DOHH2 (cell line): ENCODE measurements at regions not wholly inside any gene's neighbourhood (a gene's known extent, or its start where the extent isn't known, plus 50 kb on each side); places are given as distances from the start of the nearest gene placed in this dataset.

Source experiments
- H3F3A ChIP-seq: fragments of 200-600 bp; sonication (generic), shearing (Covaris generic); 2 replicates; pipeline ENCODE4 v1.6.0; 2016; ENCODE audit warnings: antibody characterized with exemption, mild to moderate bottlenecking; ENCODE audit not compliant: control insufficient read depth, insufficient read depth
- H3K27ac ChIP-seq: fragments of 200-600 bp; sonication (generic); 2 replicates; pipeline ENCODE4 v1.5.1; 2014; ENCODE audit warnings: low read depth, mild to moderate bottlenecking, low read length, moderate library complexity
- H3K27me3 ChIP-seq: fragments of 200-600 bp; sonication (generic); 2 replicates; pipeline ENCODE4 v1.6.1; 2014; ENCODE audit warnings: mild to moderate bottlenecking, low read length, mixed read lengths; ENCODE audit not compliant: control insufficient read depth
- H3K36me3 ChIP-seq: fragments of 200-600 bp; sonication (generic); 2 replicates; pipeline ENCODE4 v1.6.1; 2014; ENCODE audit warnings: mild to moderate bottlenecking, low read length, moderate library complexity, mixed read lengths; ENCODE audit not compliant: control insufficient read depth
- H3K4me1 ChIP-seq: fragments of 200-600 bp; sonication (generic); 2 replicates; pipeline ENCODE4 v1.6.1; 2014; ENCODE audit warnings: mild to moderate bottlenecking, low read length, mixed read lengths; ENCODE audit not compliant: control insufficient read depth
- H3K4me2 ChIP-seq: fragments of 200-600 bp; sonication (generic); 2 replicates; pipeline ENCODE4 v1.6.0; 2014; ENCODE audit warnings: mild to moderate bottlenecking, low read length, moderate library complexity
- H3K4me3 ChIP-seq: fragments of 200-600 bp; sonication (generic); 2 replicates; pipeline ENCODE4 v1.5.1; 2014; ENCODE audit warnings: mild to moderate bottlenecking, low read length, mixed read lengths
- H3K79me2 ChIP-seq: fragments of 200-600 bp; sonication (generic); 2 replicates; pipeline ENCODE4 v1.6.1; 2014; ENCODE audit warnings: mild to moderate bottlenecking, low read length, mixed read lengths; ENCODE audit not compliant: control insufficient read depth
- H3K9me2 ChIP-seq: fragments of 200-600 bp; sonication (generic); replicated peaks from 2 replicates; pipeline ENCODE4 v1.6.1; 2014; ENCODE audit warnings: mild to moderate bottlenecking, low read length, mixed read lengths; ENCODE audit not compliant: control insufficient read depth
- H3K9me3 ChIP-seq: fragments of 200-600 bp; sonication (generic); 2 replicates; pipeline ENCODE4 v1.6.1; 2014; ENCODE audit warnings: antibody characterized with exemption, low read length, mixed read lengths; ENCODE audit not compliant: control insufficient read depth, insufficient read depth
- H4K20me1 ChIP-seq: fragments of 200-600 bp; sonication (generic); 2 replicates; pipeline ENCODE4 v1.6.0; 2014; ENCODE audit warnings: low read depth, mild to moderate bottlenecking, antibody characterized with exemption, low read length, moderate library complexity; ENCODE audit not compliant: control insufficient read depth, insufficient read depth
- EZH2phosphoT487 ChIP-seq: fragments of 200-600 bp; sonication (generic); IDR thresholded peaks from 2 replicates; pipeline ENCODE4 v1.6.1; 2017; ENCODE audit warnings: borderline replicate concordance, mild to moderate bottlenecking, antibody characterized with exemption, low read length, moderate library complexity, mixed read lengths
- TF ChIP-seq, protein P1 (sequence below): fragments of 200-600 bp; sonication (generic); IDR thresholded peaks from one replicate; pipeline ENCODE4 v1.5.1; 2014; ENCODE audit warnings: antibody characterized with exemption, mild to moderate bottlenecking, low read depth, low read length; ENCODE audit not compliant: poor library complexity, severe bottlenecking

DNA sequence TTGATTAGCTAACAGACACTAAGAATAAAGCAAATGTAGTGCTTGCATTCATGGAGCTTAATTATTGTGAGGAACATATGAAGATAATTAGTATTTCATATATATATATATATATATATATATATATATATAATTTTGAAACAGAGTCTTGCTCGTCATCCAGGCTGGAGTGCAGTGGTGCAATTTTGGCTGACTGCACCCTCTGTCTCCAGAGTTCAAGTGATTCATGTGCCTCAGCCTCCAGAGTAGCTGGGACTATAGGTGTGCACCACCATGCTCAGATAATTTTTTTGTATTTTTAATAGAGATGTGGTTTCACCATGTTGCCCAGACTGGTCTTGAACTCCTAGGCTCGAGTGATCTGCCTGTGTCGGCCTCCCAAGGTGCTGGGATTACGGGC lies 1091.6 kb upstream of the TMEM132C start:
- Histone ChIP-seq H3K36me3 (no peaks in the 10 kb centered on the region), H3K4me1 (no peaks in the 10 kb centered on the region), H3K9me2 (no peaks in the 10 kb centered on the region), H3K4me2 (no peak overlapping the region), H3K79me2 (no peaks in the 10 kb centered on the region), H4K20me1 (no peaks in the 10 kb centered on the region), H3K27me3 (no peaks in the 10 kb centered on the region), H3K9me3 (peaks cover 14% of the 10 kb centered on the region; the same call in 1 of the 2 replicates), H3K4me3 (no peak overlapping the region), H3K27ac (no peak overlapping the region), H3F3A (no peaks in the 10 kb centered on the region)
- TF ChIP-seq, protein P1, sequence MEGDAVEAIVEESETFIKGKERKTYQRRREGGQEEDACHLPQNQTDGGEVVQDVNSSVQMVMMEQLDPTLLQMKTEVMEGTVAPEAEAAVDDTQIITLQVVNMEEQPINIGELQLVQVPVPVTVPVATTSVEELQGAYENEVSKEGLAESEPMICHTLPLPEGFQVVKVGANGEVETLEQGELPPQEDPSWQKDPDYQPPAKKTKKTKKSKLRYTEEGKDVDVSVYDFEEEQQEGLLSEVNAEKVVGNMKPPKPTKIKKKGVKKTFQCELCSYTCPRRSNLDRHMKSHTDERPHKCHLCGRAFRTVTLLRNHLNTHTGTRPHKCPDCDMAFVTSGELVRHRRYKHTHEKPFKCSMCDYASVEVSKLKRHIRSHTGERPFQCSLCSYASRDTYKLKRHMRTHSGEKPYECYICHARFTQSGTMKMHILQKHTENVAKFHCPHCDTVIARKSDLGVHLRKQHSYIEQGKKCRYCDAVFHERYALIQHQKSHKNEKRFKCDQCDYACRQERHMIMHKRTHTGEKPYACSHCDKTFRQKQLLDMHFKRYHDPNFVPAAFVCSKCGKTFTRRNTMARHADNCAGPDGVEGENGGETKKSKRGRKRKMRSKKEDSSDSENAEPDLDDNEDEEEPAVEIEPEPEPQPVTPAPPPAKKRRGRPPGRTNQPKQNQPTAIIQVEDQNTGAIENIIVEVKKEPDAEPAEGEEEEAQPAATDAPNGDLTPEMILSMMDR, result no peak
- TF ChIP-seq EZH2phosphoT487, result no peak

DNA sequence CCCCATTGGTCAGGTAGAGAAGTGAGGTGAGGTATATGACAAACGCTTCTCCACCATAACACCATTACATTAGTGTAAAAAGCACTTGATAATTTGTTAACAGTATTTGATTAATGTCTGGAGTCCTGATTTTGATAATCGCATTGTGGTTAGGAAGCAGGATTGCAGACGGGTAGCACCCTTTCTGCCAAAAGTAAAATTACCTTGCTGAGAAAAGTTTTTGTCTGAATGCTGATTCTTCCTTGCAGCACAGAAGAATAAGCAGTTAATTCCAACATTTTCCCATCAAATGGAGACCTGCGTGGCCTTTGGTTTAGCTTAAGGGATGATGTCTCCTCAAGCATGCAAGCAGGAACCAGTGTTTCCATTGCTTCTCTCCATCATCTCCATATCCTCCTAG lies 1090.2 kb upstream of the TMEM132C start:
- Histone ChIP-seq H3K36me3 (no peaks in the 10 kb centered on the region), H3K27me3 (no peaks in the 10 kb centered on the region), H3K9me2 (no peaks in the 10 kb centered on the region), H3K9me3 (peaks cover 14% of the 10 kb centered on the region; the same call in 1 of the 2 replicates), H3K4me3 (no peak overlapping the region), H4K20me1 (no peaks in the 10 kb centered on the region), H3K4me1 (no peaks in the 10 kb centered on the region), H3K79me2 (no peaks in the 10 kb centered on the region), H3F3A (no peaks in the 10 kb centered on the region), H3K4me2 (no peak overlapping the region), H3K27ac (no peak overlapping the region)
- TF ChIP-seq, protein P1, result no peak
- no peak for TF ChIP-seq EZH2phosphoT487

DNA sequence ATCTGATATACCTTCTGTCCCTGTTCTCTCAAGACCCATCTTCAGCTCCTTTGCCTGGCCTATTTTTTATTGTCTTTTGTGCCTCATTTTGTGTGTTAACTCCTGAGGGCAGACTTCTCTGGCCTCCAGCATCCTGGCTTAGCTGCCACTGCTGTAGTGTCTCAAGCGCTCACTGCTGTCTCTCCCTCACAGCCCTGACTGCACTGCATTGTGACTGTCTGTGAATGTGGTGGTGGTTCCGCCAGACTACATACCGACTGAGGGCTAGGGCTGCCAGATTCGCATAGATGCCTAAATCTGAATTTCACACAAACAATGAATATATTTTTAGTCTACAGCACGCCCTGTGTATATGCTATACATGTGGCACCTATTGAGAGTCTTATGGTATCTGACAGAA lies 1088.9 kb upstream of the TMEM132C start:
- no peaks in the 10 kb centered on the region for H3K9me2 ChIP-seq
- H3F3A ChIP-seq, result no peaks in the 10 kb centered on the region
- H3K36me3 ChIP-seq, result no peaks in the 10 kb centered on the region
- no peak overlapping the region for H3K4me2 ChIP-seq
- no peaks in the 10 kb centered on the region for H3K27me3 ChIP-seq
- no peak overlapping the region for H3K27ac ChIP-seq
- no peak for TF ChIP-seq EZH2phosphoT487
- TF ChIP-seq, protein P1, result no peak
- H3K79me2 ChIP-seq, result no peaks in the 10 kb centered on the region
- H3K4me1 ChIP-seq, result no peaks in the 10 kb centered on the region
- no peak overlapping the region for H3K4me3 ChIP-seq
- peaks cover 14% of the 10 kb centered on the region; the same call in 1 of the 2 replicates for H3K9me3 ChIP-seq
- no peaks in the 10 kb centered on the region for H4K20me1 ChIP-seq

DNA sequence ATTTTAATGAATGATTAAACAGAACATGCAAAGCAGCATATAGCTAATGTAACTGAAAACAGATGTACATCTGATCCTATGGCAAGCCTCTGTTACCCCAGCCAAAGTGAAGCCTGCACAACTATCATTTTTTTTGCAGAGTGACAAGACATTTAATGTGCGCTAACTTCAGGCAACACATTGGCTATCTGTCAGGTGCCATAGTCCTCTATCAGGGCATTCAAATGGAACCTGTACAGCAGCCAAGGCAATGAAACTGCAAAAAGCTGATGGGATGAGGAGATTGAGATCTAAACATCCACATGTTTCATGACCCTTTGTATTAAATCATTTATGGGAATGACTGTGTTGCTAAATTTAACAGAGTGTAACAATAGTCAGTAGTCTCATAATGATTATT lies 1088.5 kb upstream of the TMEM132C start:
- H3F3A ChIP-seq, result no peaks in the 10 kb centered on the region
- no peaks in the 10 kb centered on the region for H4K20me1 ChIP-seq
- H3K4me3 ChIP-seq, result no peak overlapping the region
- no peaks in the 10 kb centered on the region for H3K4me1 ChIP-seq
- H3K9me3 ChIP-seq, result peaks cover 14% of the 10 kb centered on the region; the same call in 1 of the 2 replicates
- no peak overlapping the region for H3K4me2 ChIP-seq
- TF ChIP-seq EZH2phosphoT487, result no peak
- TF ChIP-seq, protein P1, result no peak
- H3K36me3 ChIP-seq, result no peaks in the 10 kb centered on the region
- H3K9me2 ChIP-seq, result no peaks in the 10 kb centered on the region
- no peaks in the 10 kb centered on the region for H3K27me3 ChIP-seq
- no peaks in the 10 kb centered on the region for H3K79me2 ChIP-seq
- H3K27ac ChIP-seq, result no peak overlapping the region
